RWPE1 (cell line): ENCODE measurements at regions not wholly inside any gene's neighbourhood (a gene's known extent, or its start where the extent isn't known, plus 50 kb on each side); places are given as distances from the start of the nearest gene placed in this dataset.

ENCODE experiments used
- CTCF ChIA-PET: fragments of 350-600 bp; sonication (Branson Sonifier 250); formaldehyde crosslinking; extraction: SDS; loops from one replicate; lab custom pipeline; 2021; lab: Yijun Ruan, JAX
- POLR2A ChIA-PET: fragments of 400-600 bp; formaldehyde crosslinking; extraction: SDS; loops from one replicate; lab custom pipeline; 2020; ENCODE audit warnings: antibody characterized with exemption; ENCODE audit not compliant: low non-redundant PET; lab: Yijun Ruan, JAX
- DNase-seq: peaks from one replicate; pipeline ENCODE4 v3.0.0; 2012; ENCODE audit warnings: low spot score
- H3K27ac ChIP-seq: fragments of 450-650 bp; 2 replicates; pipeline ENCODE4 v1.5.1; 2017
- CTCF ChIP-seq: fragments of 450-650 bp; conservative IDR thresholded peaks from 2 replicates; pipeline ENCODE4 v1.5.1; 2017; ENCODE audit warnings: low read depth, mild to moderate bottlenecking

- TF ChIP-seq CTCF, result no peak
- no peak overlapping the region for H3K27ac ChIP-seq
- ChIA-PET POLR2A (no interaction called here), CTCF (no interaction called here)
- no peak for DNase-seq
These were observed 279.2 kb downstream of the GALR1 start for GRCh38 chr18:77528872-77529271.

- no peak for TF ChIP-seq CTCF
- ChIA-PET CTCF (no interaction called here), POLR2A (no interaction called here)
- no peak overlapping the region for H3K27ac ChIP-seq
- DNase-seq, result no peak
These were observed 280.0 kb downstream of the GALR1 start for GRCh38 chr18:77529492-77530176.

- TF ChIP-seq CTCF, result no peak
- DNase-seq, result no peak
- H3K27ac ChIP-seq, result no peak overlapping the region
- POLR2A ChIA-PET, result no interaction called here
- CTCF ChIA-PET, result interaction anchor here (0.5 kb wide), 1 partner anchor 609 kb away, joined by 4 read pairs; no protein-coding TSS in a partner anchor
These were observed 281.1 kb downstream of the GALR1 start for GRCh38 chr18:77530732-77531131.

GRCh38 chr18:77539860-77540259, 290.2 kb downstream of the GALR1 start:
- no peak for DNase-seq
- ChIA-PET CTCF (no interaction called here), POLR2A (no interaction called here)
- TF ChIP-seq CTCF, result no peak
- no peak overlapping the region for H3K27ac ChIP-seq

GRCh38 chr18:77544792-77545191, 295.1 kb downstream of the GALR1 start:
- no peak overlapping the region for H3K27ac ChIP-seq
- ChIA-PET POLR2A (no interaction called here), CTCF (no interaction called here)
- TF ChIP-seq CTCF, result no peak
- no peak for DNase-seq

GRCh38 chr18:77547757-77548156, 298.1 kb downstream of the GALR1 start:
- CTCF ChIA-PET, result no interaction called here
- POLR2A ChIA-PET, result no interaction called here
- TF ChIP-seq CTCF, result no peak
- no peak for DNase-seq
- no peak overlapping the region for H3K27ac ChIP-seq
